IMR-90 (cell line): ENCODE measurements at regions not wholly inside any gene's neighbourhood (a gene's known extent, or its start where the extent isn't known, plus 50 kb on each side); places are given as distances from the start of the nearest gene placed in this dataset.

ENCODE experiments used
- ATAC-seq: fragments of 200-7000 bp; cut with Tn5 transposase; 2 replicates; pipeline ENCODE4 v1.9.1; 2020; ENCODE audit warnings: low read depth, mild to moderate bottlenecking, moderate library complexity
- BruUV-seq: library from RNA; stranded (reverse); fragments of 400-500 nt; replicated peaks from 2 replicates; lab custom pipeline; 2021; lab: Mats Ljungman, UMichigan
- CTCF ChIA-PET: fragments of 300-600 bp; formaldehyde crosslinking; extraction: SDS; loops from one replicate; lab custom pipeline; 2021; ENCODE audit warnings: antibody characterized with exemption; lab: Yijun Ruan, JAX
- POLR2A ChIA-PET: fragments of 300-600 bp; sonication (Branson Sonifier 250); formaldehyde crosslinking; loops from one replicate; lab custom pipeline; 2022; ENCODE audit warnings: antibody characterized with exemption; ENCODE audit not compliant: unreplicated experiment; lab: Charles Lee
- DNase-seq: peaks from one replicate; pipeline ENCODE4 v3.0.0; 2013
- H2AFZ ChIP-seq: replicated peaks from 2 replicates; pipeline ENCODE3; 2013; ENCODE audit warnings: low read length, mild to moderate bottlenecking; ENCODE audit not compliant: poor library complexity
- H2AK5ac ChIP-seq: 2 replicates; pipeline ENCODE4 v1.6.1; 2013; ENCODE audit warnings: low read depth, low read length, inconsistent platforms
- H2AK9ac ChIP-seq: replicated peaks from 2 replicates; pipeline ENCODE3; 2013; ENCODE audit warnings: mild to moderate bottlenecking, low read depth, low read length, moderate library complexity; ENCODE audit not compliant: poor library complexity
- H2BK120ac ChIP-seq: 2 replicates; pipeline ENCODE4 v1.6.1; 2013; ENCODE audit warnings: low read depth, low read length, inconsistent platforms
- H2BK15ac ChIP-seq: 3 replicates; pipeline ENCODE4 v1.6.1; 2013; ENCODE audit warnings: low read depth, low read length, inconsistent platforms
- H2BK20ac ChIP-seq: 2 replicates; pipeline ENCODE4 v1.6.1; 2013; ENCODE audit warnings: low read depth, mild to moderate bottlenecking, inconsistent platforms, low read length, moderate library complexity
- H2BK5ac ChIP-seq: 2 replicates; pipeline ENCODE4 v1.6.1; 2013; ENCODE audit warnings: mild to moderate bottlenecking, low read depth, low read length, inconsistent platforms; ENCODE audit not compliant: poor library complexity, severe bottlenecking
- H3K14ac ChIP-seq: replicated peaks from 2 replicates; pipeline ENCODE4 v1.6.1; 2013; ENCODE audit warnings: low read depth, low read length, inconsistent platforms
- H3K18ac ChIP-seq: 2 replicates; pipeline ENCODE4 v1.6.1; 2013; ENCODE audit warnings: low read depth, low read length, control low read depth
- H3K23ac ChIP-seq: 2 replicates; pipeline ENCODE4 v1.6.1; 2013; ENCODE audit warnings: low read depth, low read length, inconsistent platforms
- H3K27ac ChIP-seq: 2 replicates; pipeline ENCODE4 v1.5.1; 2013; ENCODE audit warnings: mild to moderate bottlenecking, control low read depth, low read length; ENCODE audit not compliant: insufficient read depth
- H3K27me3 ChIP-seq: 2 replicates; pipeline ENCODE4 v1.6.1; 2013; ENCODE audit warnings: low read length; ENCODE audit not compliant: control insufficient read depth, insufficient read depth
- H3K36me3 ChIP-seq: 2 replicates; pipeline ENCODE4 v1.6.1; 2013; ENCODE audit warnings: low read length, mixed read lengths; ENCODE audit not compliant: control insufficient read depth, insufficient read depth
- H3K4ac ChIP-seq: 2 replicates; pipeline ENCODE4 v1.6.1; 2013; ENCODE audit warnings: low read depth, low read length, inconsistent platforms
- H3K4me1 ChIP-seq: 2 replicates; pipeline ENCODE4 v1.6.1; 2013; ENCODE audit warnings: low read length, mixed read lengths; ENCODE audit not compliant: control insufficient read depth, insufficient read depth
- H3K4me2 ChIP-seq: 2 replicates; pipeline ENCODE4 v1.6.1; 2013; ENCODE audit warnings: low read depth, mild to moderate bottlenecking, control low read depth, low read length, moderate library complexity
- H3K4me3 ChIP-seq: 2 replicates; pipeline ENCODE4 v1.5.1; 2013; ENCODE audit warnings: low read depth, mild to moderate bottlenecking, control low read depth, low read length, moderate library complexity; ENCODE audit not compliant: insufficient read depth
- H3K56ac ChIP-seq: 2 replicates; pipeline ENCODE4 v1.6.1; 2013; ENCODE audit warnings: low read length, inconsistent platforms; ENCODE audit not compliant: insufficient read depth; ENCODE audit errors: extremely low read depth
- H3K79me1 ChIP-seq, 2 experiments: 2 replicates each; pipeline ENCODE4 v1.6.1; 2013; ENCODE audit warnings: low read length in 2 of 2, inconsistent platforms in 1 of 2, low read depth in 1 of 2
- H3K9ac ChIP-seq: 2 replicates; pipeline ENCODE4 v1.6.1; 2013; ENCODE audit warnings: low read depth, low read length, control low read depth
- H3K9me1 ChIP-seq: 2 replicates; pipeline ENCODE4 v1.6.1; 2013; ENCODE audit warnings: low read length, inconsistent platforms; ENCODE audit not compliant: insufficient read depth
- H3K9me3 ChIP-seq: 2 replicates; pipeline ENCODE4 v1.6.1; 2013; ENCODE audit warnings: low read length; ENCODE audit not compliant: control insufficient read depth, insufficient read depth
- H4K20me1 ChIP-seq: 2 replicates; pipeline ENCODE4 v1.6.1; 2013; ENCODE audit warnings: low read length, inconsistent platforms; ENCODE audit not compliant: insufficient read depth
- H4K5ac ChIP-seq: 2 replicates; pipeline ENCODE4 v1.6.1; 2013; ENCODE audit warnings: mild to moderate bottlenecking, low read depth, low read length, control low read depth
- H4K8ac ChIP-seq, 2 experiments: 2 replicates each; pipeline ENCODE4 v1.6.1; 2013; ENCODE audit warnings: low read depth in 2 of 2, low read length in 2 of 2, control low read depth in 1 of 2, inconsistent platforms in 1 of 2
- H4K91ac ChIP-seq: 2 replicates; pipeline ENCODE4 v1.6.1; 2013; ENCODE audit warnings: low read depth, low read length, inconsistent platforms; ENCODE audit not compliant: insufficient read depth
- CEBPB ChIP-seq: IDR thresholded peaks from 2 replicates; pipeline ENCODE4 v1.6.1; 2012; ENCODE audit warnings: low read depth, low read length, improper control_type of control experiment
- FOS ChIP-seq: fragments of 150-350 bp; IDR thresholded peaks from 2 replicates; pipeline ENCODE4 v1.6.1; 2016; ENCODE audit warnings: low read depth, low read length
- MAFK ChIP-seq: IDR thresholded peaks from 2 replicates; pipeline ENCODE4 v1.6.1; 2012; ENCODE audit warnings: low read depth, low read length, improper control_type of control experiment
- NFE2L2 ChIP-seq: fragments of 150-350 bp; IDR thresholded peaks from 2 replicates; pipeline ENCODE4 v1.6.1; 2016; ENCODE audit warnings: low read depth, mild to moderate bottlenecking, low read length
- RCOR1 ChIP-seq: IDR thresholded peaks from 2 replicates; pipeline ENCODE4 v1.6.1; 2012; ENCODE audit warnings: mild to moderate bottlenecking, low read length, improper control_type of control experiment; ENCODE audit not compliant: insufficient replicate concordance
- SMC3 ChIP-seq: fragments of 150-350 bp; IDR thresholded peaks from 2 replicates; pipeline ENCODE4 v1.6.1; 2016; ENCODE audit warnings: low read depth, mild to moderate bottlenecking, antibody characterized with exemption, low read length, moderate library complexity
- WGBS, 2 experiments: methylation state at CpG; one replicate each; pipeline versions ENCODE4 v1.1.5 to v1.1.7; 2013; ENCODE audit warnings: missing lambda C conversion rate in 2 of 2; ENCODE audit not compliant: insufficient read length in 1 of 2; ENCODE audit errors: extremely low coverage in 2 of 2; 5-methylcytosine and 5-hydroxymethylcytosine counted together
- dilution Hi-C: fragments of 300-500 bp; cut with HindIII; formaldehyde crosslinking; loops from one replicate; pipeline ENCODE4 v1.14.3; 2018; ENCODE audit warnings: low sequenced_read_pairs; ENCODE audit not compliant: unreplicated experiment
- in situ Hi-C: fragments of 300-500 bp; cut with MboI; formaldehyde crosslinking; loops from 3 replicates; pipeline ENCODE4 v1.14.3; 2019; ENCODE audit warnings: low sequenced_read_pairs, inconsistent platforms, mixed read lengths
- intact Hi-C: fragments of 100-400 bp; cut with micrococcal nuclease; formaldehyde crosslinking; loops from 2 replicates; pipeline ENCODE4 v1.10.0; 2022
- TF ChIP-seq, protein P1 (sequence below): conservative IDR thresholded peaks from 2 replicates; pipeline ENCODE4 v1.5.1; 2012; ENCODE audit warnings: mild to moderate bottlenecking, low read depth, low read length, improper control_type of control experiment
- TF ChIP-seq, protein P2 (sequence below): fragments of 150-350 bp; IDR thresholded peaks from 2 replicates; pipeline ENCODE4 v1.6.1; 2017; ENCODE audit warnings: mild to moderate bottlenecking, antibody characterized with exemption, low read length, low read depth

DNA sequence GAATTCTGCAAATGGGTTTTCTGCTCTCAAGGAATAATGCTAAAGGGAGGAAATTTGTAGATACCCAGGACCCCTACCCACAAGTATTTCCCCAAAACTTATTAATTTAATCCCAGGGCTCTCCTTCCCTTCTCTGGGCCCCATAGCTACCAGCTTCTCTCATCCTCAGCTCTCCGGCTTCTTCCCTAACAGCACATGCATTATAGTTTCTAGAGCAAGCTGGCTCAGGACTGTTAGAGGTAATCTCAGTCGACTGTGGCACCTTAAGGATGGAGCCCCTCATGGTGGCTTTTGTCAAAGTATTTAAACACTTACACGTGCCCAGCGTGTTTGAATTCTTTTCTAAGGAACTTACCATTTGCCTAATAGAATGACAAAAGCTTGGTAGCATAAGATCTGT, 252.5 kb upstream of the GAS1 start:
- ChIA-PET CTCF (interaction anchor here (0.7 kb wide), 1 partner anchor 55 kb away, joined by 3 read pairs; no protein-coding TSS in a partner anchor), POLR2A (no interaction called here)
- dilution Hi-C loops (no loop called here), in situ Hi-C loops (no loop called here), intact Hi-C loops (no loop called here)
- H2AK5ac ChIP-seq: no peak overlapping the region
- no peaks in the 10 kb centered on the region for H3K79me1 ChIP-seq
- H3K9ac ChIP-seq: no peak overlapping the region
- no peak overlapping the region for H2BK15ac ChIP-seq
- H3K9me1 ChIP-seq: peaks cover 2% of the 10 kb centered on the region
- H3K4me3 ChIP-seq: no peak overlapping the region
- H2AFZ ChIP-seq: no peak overlapping the region
- no peaks in the 10 kb centered on the region for H3K9me3 ChIP-seq
- no peak overlapping the region for H2BK20ac ChIP-seq
- H3K36me3 ChIP-seq: no peaks in the 10 kb centered on the region
- H3K23ac ChIP-seq: no peak overlapping the region
- H3K4me1 ChIP-seq: peaks cover 6% of the 10 kb centered on the region; the same call in 1 of the 2 replicates
- BruUV-seq: no TSS peak
- H3K4ac ChIP-seq: no peak overlapping the region
- H3K27me3 ChIP-seq: 0 out of 2 replicates have a peak, but pooled peaks cover 5% of the 10 kb centered on the region
- no peak overlapping the region for H4K5ac ChIP-seq
- DNase-seq (no peak), ATAC-seq (no peak)
- H4K91ac ChIP-seq: no peak overlapping the region
- H4K8ac ChIP-seq: no peak overlapping the region
- no peak overlapping the region for H3K18ac ChIP-seq
- no peak overlapping the region for H2BK5ac ChIP-seq
- H4K20me1 ChIP-seq: no peaks in the 10 kb centered on the region
- 90% methylated on average over 1 of the region's 4 CpGs; no CpG with 5 or more reads in 1 of the 2 experiments for WGBS, 2 experiments
- TF ChIP-seq NFE2L2: no peak
- no peak for TF ChIP-seq FOS
- TF ChIP-seq CEBPB: no peak
- TF ChIP-seq, protein P1, sequence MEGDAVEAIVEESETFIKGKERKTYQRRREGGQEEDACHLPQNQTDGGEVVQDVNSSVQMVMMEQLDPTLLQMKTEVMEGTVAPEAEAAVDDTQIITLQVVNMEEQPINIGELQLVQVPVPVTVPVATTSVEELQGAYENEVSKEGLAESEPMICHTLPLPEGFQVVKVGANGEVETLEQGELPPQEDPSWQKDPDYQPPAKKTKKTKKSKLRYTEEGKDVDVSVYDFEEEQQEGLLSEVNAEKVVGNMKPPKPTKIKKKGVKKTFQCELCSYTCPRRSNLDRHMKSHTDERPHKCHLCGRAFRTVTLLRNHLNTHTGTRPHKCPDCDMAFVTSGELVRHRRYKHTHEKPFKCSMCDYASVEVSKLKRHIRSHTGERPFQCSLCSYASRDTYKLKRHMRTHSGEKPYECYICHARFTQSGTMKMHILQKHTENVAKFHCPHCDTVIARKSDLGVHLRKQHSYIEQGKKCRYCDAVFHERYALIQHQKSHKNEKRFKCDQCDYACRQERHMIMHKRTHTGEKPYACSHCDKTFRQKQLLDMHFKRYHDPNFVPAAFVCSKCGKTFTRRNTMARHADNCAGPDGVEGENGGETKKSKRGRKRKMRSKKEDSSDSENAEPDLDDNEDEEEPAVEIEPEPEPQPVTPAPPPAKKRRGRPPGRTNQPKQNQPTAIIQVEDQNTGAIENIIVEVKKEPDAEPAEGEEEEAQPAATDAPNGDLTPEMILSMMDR: no peak
- no peak for TF ChIP-seq MAFK
- TF ChIP-seq SMC3: no peak
- TF ChIP-seq RCOR1: no peak
- TF ChIP-seq, protein P2, sequence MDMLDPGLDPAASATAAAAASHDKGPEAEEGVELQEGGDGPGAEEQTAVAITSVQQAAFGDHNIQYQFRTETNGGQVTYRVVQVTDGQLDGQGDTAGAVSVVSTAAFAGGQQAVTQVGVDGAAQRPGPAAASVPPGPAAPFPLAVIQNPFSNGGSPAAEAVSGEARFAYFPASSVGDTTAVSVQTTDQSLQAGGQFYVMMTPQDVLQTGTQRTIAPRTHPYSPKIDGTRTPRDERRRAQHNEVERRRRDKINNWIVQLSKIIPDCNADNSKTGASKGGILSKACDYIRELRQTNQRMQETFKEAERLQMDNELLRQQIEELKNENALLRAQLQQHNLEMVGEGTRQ: no peak
- H3K14ac ChIP-seq: no peak overlapping the region
- H3K4me2 ChIP-seq: no peak overlapping the region
- no peak overlapping the region for H2BK120ac ChIP-seq
- no peak overlapping the region for H3K27ac ChIP-seq
- no peak overlapping the region for H2AK9ac ChIP-seq
- H3K56ac ChIP-seq: no peak overlapping the region
